Rectal smooth muscle tissue (tissue), 1 donor: ENCODE measurements at regions not wholly inside any gene's neighbourhood (a gene's known extent, or its start where the extent isn't known, plus 50 kb on each side); places are given as distances from the start of the nearest gene placed in this dataset.
"Not testable (repeated sequence)": the region's sequence is repeated elsewhere in the genome, so short reads cannot be mapped to it uniquely, and the experiment has no call there.

ENCODE experiments used
- H3K27ac ChIP-seq: one replicate; pipeline ENCODE4 v1.7.0; 2013; ENCODE audit warnings: low read depth, low read length, inconsistent platforms
- H3K27me3 ChIP-seq: one replicate; pipeline ENCODE4 v1.7.0; 2013; ENCODE audit warnings: low read length; ENCODE audit not compliant: control insufficient read depth, insufficient read depth
- H3K36me3 ChIP-seq: one replicate; pipeline ENCODE4 v1.7.0; 2013; ENCODE audit warnings: low read length; ENCODE audit not compliant: control insufficient read depth, insufficient read depth
- H3K4me1 ChIP-seq: one replicate; pipeline ENCODE4 v1.7.0; 2013; ENCODE audit warnings: low read length; ENCODE audit not compliant: control insufficient read depth, insufficient read depth
- H3K4me3 ChIP-seq: one replicate; pipeline ENCODE4 v1.7.0; 2013; ENCODE audit warnings: low read length
- H3K9ac ChIP-seq: one replicate; pipeline ENCODE4 v1.7.0; 2013; ENCODE audit warnings: low read length

GRCh38 chr1:19557609-19558051 is 72.3 kb upstream of the CAPZB start:
- Histone ChIP-seq H3K9ac (no peak overlapping the region), H3K4me3 (no peak overlapping the region), H3K4me1 (no peaks in the 10 kb centered on the region), H3K36me3 (no peaks in the 10 kb centered on the region), H3K27me3 (no peaks in the 10 kb centered on the region), H3K27ac (no peak overlapping the region)

GRCh38 chr1:19554090-19554489 is 68.8 kb upstream of the CAPZB start:
- no peaks in the 10 kb centered on the region for H3K36me3 ChIP-seq
- no peak overlapping the region for H3K4me3 ChIP-seq
- no peaks in the 10 kb centered on the region for H3K4me1 ChIP-seq
- no peaks in the 10 kb centered on the region for H3K27me3 ChIP-seq
- no peak overlapping the region for H3K27ac ChIP-seq
- no peak overlapping the region for H3K9ac ChIP-seq

GRCh38 chr1:19552291-19553010 is 67.1 kb upstream of the CAPZB start:
- H3K27ac ChIP-seq, result no peak overlapping the region
- no peaks in the 10 kb centered on the region for H3K27me3 ChIP-seq
- no peaks in the 10 kb centered on the region for H3K4me1 ChIP-seq
- no peak overlapping the region for H3K4me3 ChIP-seq
- no peaks in the 10 kb centered on the region for H3K36me3 ChIP-seq
- no peak overlapping the region for H3K9ac ChIP-seq

GRCh38 chr1:19551837-19552236 is 66.5 kb upstream of the CAPZB start:
- not testable (repeated sequence) for H3K27me3 ChIP-seq, H3K4me3 ChIP-seq, H3K4me1 ChIP-seq

GRCh38 chr1:19550437-19550836 is 65.1 kb upstream of the CAPZB start:
- not testable (repeated sequence) for H3K4me1 ChIP-seq, H3K27me3 ChIP-seq, H3K4me3 ChIP-seq, H3K36me3 ChIP-seq, H3K9ac ChIP-seq, H3K27ac ChIP-seq

More at GRCh38 chr1:19551837-19552236, 66.5 kb upstream of the CAPZB start:
- not testable (repeated sequence) for H3K27ac ChIP-seq, H3K36me3 ChIP-seq, H3K9ac ChIP-seq

GRCh38 chr1:19547814-19548213 is 62.5 kb upstream of the CAPZB start:
- Histone ChIP-seq H3K4me3 (no peak overlapping the region), H3K27me3 (no peaks in the 10 kb centered on the region), H3K36me3 (no peaks in the 10 kb centered on the region), H3K27ac (no peak overlapping the region), H3K4me1 (no peaks in the 10 kb centered on the region), H3K9ac (no peak overlapping the region)

GRCh38 chr1:19536519-19536918 is 51.2 kb upstream of the CAPZB start:
- H3K36me3 ChIP-seq, result no peaks in the 10 kb centered on the region
- H3K27me3 ChIP-seq, result no peaks in the 10 kb centered on the region
- no peak overlapping the region for H3K9ac ChIP-seq
- no peak overlapping the region for H3K4me3 ChIP-seq
- H3K4me1 ChIP-seq, result peaks cover 15% of the 10 kb centered on the region
- no peak overlapping the region for H3K27ac ChIP-seq

- no peak overlapping the region for H3K4me3 ChIP-seq
- no peaks in the 10 kb centered on the region for H3K36me3 ChIP-seq
- no peak overlapping the region for H3K9ac ChIP-seq
- no peak overlapping the region for H3K27ac ChIP-seq
- H3K4me1 ChIP-seq, result peaks cover 16% of the 10 kb centered on the region
- H3K27me3 ChIP-seq, result no peaks in the 10 kb centered on the region
Measured at GRCh38 chr1:19535214-19535613, 49.9 kb upstream of the CAPZB start.
